SU-DHL-6 (cell line): ENCODE measurements at regions not wholly inside any gene's neighbourhood (a gene's known extent, or its start where the extent isn't known, plus 50 kb on each side); places are given as distances from the start of the nearest gene placed in this dataset.

Experiments
- H2AFZ ChIP-seq: fragments of 200-600 bp; sonication (generic); 2 replicates; pipeline ENCODE4 v1.6.1; 2014; ENCODE audit warnings: low read depth, mild to moderate bottlenecking, moderate library complexity, mixed read lengths, antibody characterized with exemption, low read length; ENCODE audit not compliant: severe bottlenecking
- H3F3A ChIP-seq: fragments of 200-600 bp; shearing (Covaris generic); 2 replicates; pipeline ENCODE4 v1.6.0; 2016; ENCODE audit warnings: antibody characterized with exemption, mild to moderate bottlenecking; ENCODE audit not compliant: insufficient read depth
- H3K27ac ChIP-seq: fragments of 200-600 bp; sonication (generic); 2 replicates; pipeline ENCODE4 v1.5.1; 2016; ENCODE audit warnings: low read depth, mild to moderate bottlenecking, low read length, moderate library complexity, mixed read lengths
- H3K27me3 ChIP-seq: fragments of 200-600 bp; sonication (generic), shearing (Covaris generic); 2 replicates; pipeline ENCODE4 v1.6.0; 2014; ENCODE audit warnings: mild to moderate bottlenecking, low read length
- H3K36me3 ChIP-seq: fragments of 200-600 bp; sonication (generic); 2 replicates; pipeline ENCODE4 v1.6.1; 2014; ENCODE audit warnings: mild to moderate bottlenecking, low read length, mixed read lengths
- H3K4me2 ChIP-seq: fragments of 300-600, 200-600 bp; shearing (Covaris generic), sonication (generic); 2 replicates; pipeline ENCODE4 v1.6.0; 2014; ENCODE audit warnings: low read length, low read depth, mild to moderate bottlenecking; ENCODE audit not compliant: poor library complexity, severe bottlenecking
- H3K4me3 ChIP-seq: fragments of 200-600 bp; sonication (generic); 2 replicates; pipeline ENCODE4 v1.5.1; 2014; ENCODE audit warnings: antibody characterized with exemption, low read length, mild to moderate bottlenecking, mixed read lengths; ENCODE audit not compliant: insufficient read depth, poor library complexity, severe bottlenecking
- H3K79me2 ChIP-seq: fragments of 200-600 bp; sonication (generic); 2 replicates; pipeline ENCODE4 v1.6.1; 2014; ENCODE audit warnings: mild to moderate bottlenecking, low read length, moderate library complexity; ENCODE audit not compliant: insufficient read depth
- H3K9ac ChIP-seq: fragments of 200-600 bp; sonication (generic); 2 replicates; pipeline ENCODE4 v1.7.0; 2014; ENCODE audit warnings: mild to moderate bottlenecking, low read length
- H3K9me2 ChIP-seq: fragments of 200-600 bp; sonication (generic); replicated peaks from 2 replicates; pipeline ENCODE4 v1.6.1; 2014; ENCODE audit warnings: low read length; ENCODE audit not compliant: insufficient read depth
- H3K9me3 ChIP-seq: fragments of 200-600 bp; sonication (generic); 2 replicates; pipeline ENCODE4 v1.6.1; 2014; ENCODE audit warnings: low read length, mixed read lengths; ENCODE audit not compliant: insufficient read depth
- H4K20me1 ChIP-seq: fragments of 200-600 bp; sonication (generic); 2 replicates; pipeline ENCODE4 v1.6.1; 2014; ENCODE audit warnings: low read depth, mild to moderate bottlenecking, antibody characterized with exemption, low read length, moderate library complexity, mixed read lengths
- EZH2phosphoT487 ChIP-seq: fragments of 200-600 bp; sonication (generic), shearing (Covaris generic); conservative IDR thresholded peaks from 2 replicates; pipeline ENCODE4 v1.6.1; 2018; ENCODE audit warnings: mild to moderate bottlenecking, antibody characterized with exemption, low read length, moderate library complexity, mixed read lengths
- TF ChIP-seq, protein P1 (sequence below): fragments of 200-600 bp; sonication (generic); IDR thresholded peaks from one replicate; pipeline ENCODE4 v1.5.1; 2017; ENCODE audit warnings: antibody characterized with exemption, mild to moderate bottlenecking, low read length, moderate library complexity; ENCODE audit not compliant: insufficient read depth, poor library complexity, severe bottlenecking

DNA sequence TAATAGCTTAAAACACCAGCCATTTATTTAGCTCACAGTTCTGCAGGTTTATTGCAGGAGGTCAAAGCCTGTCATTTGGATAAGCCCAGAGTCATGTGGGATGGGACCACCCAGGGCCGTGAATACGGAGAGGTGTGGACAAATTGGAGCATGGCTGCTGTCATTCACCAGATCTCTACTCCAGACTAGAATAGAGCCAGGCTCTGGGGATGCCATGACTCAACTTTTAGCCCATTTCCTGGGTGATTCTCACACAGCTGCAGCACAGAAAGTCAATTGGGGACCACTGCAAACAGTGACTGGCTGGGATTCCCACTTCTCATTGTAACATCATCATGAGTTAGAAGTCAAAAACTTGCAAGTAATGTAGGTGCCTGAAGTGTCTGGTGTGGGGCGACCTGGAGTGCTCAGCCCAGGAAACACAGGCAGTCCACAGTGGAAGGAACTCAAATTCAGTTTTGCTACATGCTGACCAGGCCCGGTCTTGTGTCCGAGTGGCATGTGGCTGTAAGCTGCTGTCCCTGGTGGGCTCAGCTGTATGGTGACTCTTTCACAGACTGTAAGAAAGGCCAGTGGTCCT lies 174.3 kb downstream of the SCP2D1 start:
- no peaks in the 10 kb centered on the region for H3K9me3 ChIP-seq
- H3K9me2 ChIP-seq: no peaks in the 10 kb centered on the region
- no peaks in the 10 kb centered on the region for H3K36me3 ChIP-seq
- no peaks in the 10 kb centered on the region for H3K27me3 ChIP-seq
- H3K27ac ChIP-seq: no peak overlapping the region
- H3K4me2 ChIP-seq: no peak overlapping the region
- H3K9ac ChIP-seq: no peak overlapping the region
- no peak for TF ChIP-seq EZH2phosphoT487
- TF ChIP-seq, protein P1, sequence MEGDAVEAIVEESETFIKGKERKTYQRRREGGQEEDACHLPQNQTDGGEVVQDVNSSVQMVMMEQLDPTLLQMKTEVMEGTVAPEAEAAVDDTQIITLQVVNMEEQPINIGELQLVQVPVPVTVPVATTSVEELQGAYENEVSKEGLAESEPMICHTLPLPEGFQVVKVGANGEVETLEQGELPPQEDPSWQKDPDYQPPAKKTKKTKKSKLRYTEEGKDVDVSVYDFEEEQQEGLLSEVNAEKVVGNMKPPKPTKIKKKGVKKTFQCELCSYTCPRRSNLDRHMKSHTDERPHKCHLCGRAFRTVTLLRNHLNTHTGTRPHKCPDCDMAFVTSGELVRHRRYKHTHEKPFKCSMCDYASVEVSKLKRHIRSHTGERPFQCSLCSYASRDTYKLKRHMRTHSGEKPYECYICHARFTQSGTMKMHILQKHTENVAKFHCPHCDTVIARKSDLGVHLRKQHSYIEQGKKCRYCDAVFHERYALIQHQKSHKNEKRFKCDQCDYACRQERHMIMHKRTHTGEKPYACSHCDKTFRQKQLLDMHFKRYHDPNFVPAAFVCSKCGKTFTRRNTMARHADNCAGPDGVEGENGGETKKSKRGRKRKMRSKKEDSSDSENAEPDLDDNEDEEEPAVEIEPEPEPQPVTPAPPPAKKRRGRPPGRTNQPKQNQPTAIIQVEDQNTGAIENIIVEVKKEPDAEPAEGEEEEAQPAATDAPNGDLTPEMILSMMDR: no peak
- H3K79me2 ChIP-seq: no peaks in the 10 kb centered on the region
- H2AFZ ChIP-seq: no peak overlapping the region
- H4K20me1 ChIP-seq: no peaks in the 10 kb centered on the region
- no peaks in the 10 kb centered on the region for H3F3A ChIP-seq
- no peak overlapping the region for H3K4me3 ChIP-seq

- no peak overlapping the region for H3K4me3 ChIP-seq
- no peak overlapping the region for H3K27ac ChIP-seq
- no peak overlapping the region for H3K9ac ChIP-seq
- no peaks in the 10 kb centered on the region for H3K9me3 ChIP-seq
- H2AFZ ChIP-seq: no peak overlapping the region
- no peaks in the 10 kb centered on the region for H3K36me3 ChIP-seq
- no peaks in the 10 kb centered on the region for H3K79me2 ChIP-seq
- no peaks in the 10 kb centered on the region for H3K9me2 ChIP-seq
- no peaks in the 10 kb centered on the region for H3K27me3 ChIP-seq
- H4K20me1 ChIP-seq: no peaks in the 10 kb centered on the region
- no peaks in the 10 kb centered on the region for H3F3A ChIP-seq
- H3K4me2 ChIP-seq: no peak overlapping the region
- TF ChIP-seq, protein P1: no peak
- TF ChIP-seq EZH2phosphoT487: no peak
Measured at GRCh38 chr20:18988701-18989100, 175.1 kb downstream of the SCP2D1 start.

DNA sequence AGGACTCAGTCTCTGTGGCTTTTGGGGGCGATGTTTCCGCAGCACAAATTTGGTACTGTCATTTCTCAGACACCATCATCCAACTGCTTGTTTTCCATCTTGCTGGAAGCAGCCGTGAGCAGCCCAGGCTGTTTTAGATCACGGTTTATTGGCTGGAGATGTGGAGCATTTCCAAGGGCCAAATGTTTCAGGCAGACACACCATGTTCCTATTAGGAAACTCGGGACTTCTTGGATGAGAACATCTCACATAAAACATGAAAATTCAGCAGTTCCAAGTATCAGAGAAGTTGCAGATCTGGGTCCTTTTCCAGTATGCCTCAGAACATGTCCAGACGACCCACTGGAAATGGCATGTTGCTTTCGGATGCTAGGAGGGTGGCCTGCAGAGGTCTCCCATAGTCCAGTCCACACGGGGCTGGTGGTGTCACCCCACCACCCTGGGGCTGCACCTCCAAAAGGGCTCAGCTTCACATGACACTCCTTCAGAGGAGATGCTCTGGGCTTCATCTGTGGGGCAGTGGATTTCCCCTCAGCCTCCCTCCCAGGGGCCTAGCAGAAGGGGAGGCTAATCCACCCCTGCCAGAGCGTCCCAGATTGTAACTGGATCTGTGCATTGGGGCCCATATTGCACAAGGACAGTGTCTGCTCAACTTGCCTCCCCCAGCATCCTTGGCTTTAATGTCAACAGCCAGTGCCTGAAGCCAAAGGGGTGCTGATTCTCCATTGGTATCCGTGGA lies 176.3 kb downstream of the SCP2D1 start:
- H3K27ac ChIP-seq: no peak overlapping the region
- no peaks in the 10 kb centered on the region for H3K9me2 ChIP-seq
- TF ChIP-seq, protein P1: no peak
- TF ChIP-seq EZH2phosphoT487: no peak
- no peak overlapping the region for H3K4me2 ChIP-seq
- H3F3A ChIP-seq: no peaks in the 10 kb centered on the region
- H3K79me2 ChIP-seq: no peaks in the 10 kb centered on the region
- H3K4me3 ChIP-seq: no peak overlapping the region
- H2AFZ ChIP-seq: no peak overlapping the region
- H3K27me3 ChIP-seq: no peaks in the 10 kb centered on the region
- H3K9me3 ChIP-seq: no peaks in the 10 kb centered on the region
- no peaks in the 10 kb centered on the region for H3K36me3 ChIP-seq
- H3K9ac ChIP-seq: no peak overlapping the region
- no peaks in the 10 kb centered on the region for H4K20me1 ChIP-seq
